ENCODE measurements at regions not wholly inside any gene's neighbourhood (a gene's known extent, or its start where the extent isn't known, plus 50 kb on each side); places are given as distances from the start of the nearest gene placed in this dataset.
"Not testable (repeated sequence)": the region's sequence is repeated elsewhere in the genome, so short reads cannot be mapped to it uniquely, and the experiment has no call there.

DNA sequence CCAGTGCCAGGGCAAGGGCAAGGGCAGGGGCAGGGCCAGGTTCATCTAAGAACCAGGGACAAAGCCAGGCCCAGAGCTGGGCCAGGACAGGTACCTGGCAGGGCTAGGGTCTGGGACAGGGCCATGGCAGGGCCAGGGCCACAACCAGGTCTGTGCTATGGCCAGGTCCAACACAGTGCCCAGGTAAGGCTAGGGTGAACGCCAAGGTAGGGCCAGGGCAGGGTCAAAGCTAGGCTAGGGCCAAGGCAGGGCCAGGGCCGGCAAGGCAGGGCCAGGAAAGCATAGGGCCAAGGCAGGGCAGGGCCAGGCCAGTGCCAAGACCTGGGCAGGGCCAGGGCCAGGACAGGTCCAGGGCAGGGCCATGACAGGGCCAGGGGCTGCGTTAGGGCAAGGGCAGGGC lies 398.7 kb downstream of the GOLGA6L6 start:
- TF ChIP-seq YY1 (IDR thresholded peaks at IDR 0.05; ENCODE audit: insufficient read depth, insufficient read length); ZNF274 (IDR thresholded peaks at IDR 0.05; ENCODE audit: low read depth, low read length): not testable (repeated sequence)
